PC-3 (cell line): ENCODE measurements at regions not wholly inside any gene's neighbourhood (a gene's known extent, or its start where the extent isn't known, plus 50 kb on each side); places are given as distances from the start of the nearest gene placed in this dataset.

ENCODE experiments used
- EZH2phosphoT487 ChIP-seq: fragments of 300-600 bp; sonication (generic); IDR thresholded peaks from 2 replicates; pipeline ENCODE4 v1.6.1; 2018; ENCODE audit warnings: mild to moderate bottlenecking, antibody characterized with exemption, low read length, borderline replicate concordance
- TF ChIP-seq, protein P1 (sequence below): fragments of 300-600 bp; sonication (generic); conservative IDR thresholded peaks from 2 replicates; pipeline ENCODE4 v1.5.1; 2017; ENCODE audit warnings: antibody characterized with exemption, low read depth, mild to moderate bottlenecking, low read length

DNA sequence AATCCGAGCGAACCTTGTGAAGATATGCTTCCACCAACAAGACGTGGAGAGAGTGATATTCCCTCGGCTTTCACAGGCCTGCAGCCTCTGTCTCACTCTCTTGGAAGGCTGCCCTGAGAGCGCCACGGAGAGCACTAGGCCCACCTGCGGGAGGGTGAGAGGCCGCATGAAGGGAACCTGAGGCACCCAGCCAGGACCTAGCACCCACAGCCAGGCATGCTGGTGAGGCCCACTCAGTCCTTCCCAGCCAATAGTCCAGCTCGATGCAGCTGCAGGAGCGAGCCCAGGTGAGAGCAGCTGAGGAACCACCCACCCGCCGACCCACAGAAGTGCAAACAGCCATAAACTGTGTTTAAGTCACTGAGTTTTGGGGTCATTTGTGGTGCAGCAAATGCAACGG is 227.2 kb downstream of the QKI start:
- TF ChIP-seq, protein P1, sequence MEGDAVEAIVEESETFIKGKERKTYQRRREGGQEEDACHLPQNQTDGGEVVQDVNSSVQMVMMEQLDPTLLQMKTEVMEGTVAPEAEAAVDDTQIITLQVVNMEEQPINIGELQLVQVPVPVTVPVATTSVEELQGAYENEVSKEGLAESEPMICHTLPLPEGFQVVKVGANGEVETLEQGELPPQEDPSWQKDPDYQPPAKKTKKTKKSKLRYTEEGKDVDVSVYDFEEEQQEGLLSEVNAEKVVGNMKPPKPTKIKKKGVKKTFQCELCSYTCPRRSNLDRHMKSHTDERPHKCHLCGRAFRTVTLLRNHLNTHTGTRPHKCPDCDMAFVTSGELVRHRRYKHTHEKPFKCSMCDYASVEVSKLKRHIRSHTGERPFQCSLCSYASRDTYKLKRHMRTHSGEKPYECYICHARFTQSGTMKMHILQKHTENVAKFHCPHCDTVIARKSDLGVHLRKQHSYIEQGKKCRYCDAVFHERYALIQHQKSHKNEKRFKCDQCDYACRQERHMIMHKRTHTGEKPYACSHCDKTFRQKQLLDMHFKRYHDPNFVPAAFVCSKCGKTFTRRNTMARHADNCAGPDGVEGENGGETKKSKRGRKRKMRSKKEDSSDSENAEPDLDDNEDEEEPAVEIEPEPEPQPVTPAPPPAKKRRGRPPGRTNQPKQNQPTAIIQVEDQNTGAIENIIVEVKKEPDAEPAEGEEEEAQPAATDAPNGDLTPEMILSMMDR = no peak
- TF ChIP-seq EZH2phosphoT487 = no peak
